Smooth muscle cell (in vitro differentiated cells): ENCODE measurements at regions not wholly inside any gene's neighbourhood (a gene's known extent, or its start where the extent isn't known, plus 50 kb on each side); places are given as distances from the start of the nearest gene placed in this dataset.

Experiments used
- DNase-seq: peaks from one replicate; lab custom pipeline; 2025; ENCODE audit not compliant: unreplicated experiment; lab: John Stamatoyannopoulos, UW
- H2AFZ ChIP-seq: fragments of 200-600 bp; sonication (generic); 2 replicates; pipeline ENCODE4 v1.6.0; 2016; ENCODE audit warnings: antibody characterized with exemption, low read depth, mild to moderate bottlenecking
- H3F3A ChIP-seq: fragments of 200-600 bp; sonication (generic); 2 replicates; pipeline ENCODE4 v1.6.0; 2017; ENCODE audit warnings: antibody characterized with exemption, low read depth
- H3K27ac ChIP-seq: fragments of 200-600 bp; sonication (generic); 2 replicates; pipeline ENCODE4 v1.5.1; 2016; ENCODE audit warnings: low read depth, mild to moderate bottlenecking
- H3K27me3 ChIP-seq: fragments of 200-600 bp; sonication (generic); 2 replicates; pipeline ENCODE4 v1.6.1; 2016; ENCODE audit warnings: low read depth, mild to moderate bottlenecking
- H3K36me3 ChIP-seq: fragments of 200-600 bp; sonication (generic); 2 replicates; pipeline ENCODE4 v1.5.1; 2016; ENCODE audit warnings: low read depth
- H3K4me1 ChIP-seq: fragments of 200-600 bp; sonication (generic); 2 replicates; pipeline ENCODE4 v1.5.1; 2016; ENCODE audit warnings: low read depth
- H3K4me2 ChIP-seq: fragments of 200-600 bp; sonication (generic); 2 replicates; pipeline ENCODE4 v1.6.0; 2016; ENCODE audit warnings: mild to moderate bottlenecking
- H3K4me3 ChIP-seq: fragments of 200-600 bp; sonication (generic); 2 replicates; pipeline ENCODE4 v1.5.1; 2016; ENCODE audit warnings: mild to moderate bottlenecking
- H3K79me2 ChIP-seq: fragments of 200-600 bp; sonication (generic); 2 replicates; pipeline ENCODE4 v1.6.0; 2016; ENCODE audit warnings: low read depth, mild to moderate bottlenecking
- H3K9ac ChIP-seq: fragments of 200-600 bp; sonication (generic); 2 replicates; pipeline ENCODE4 v1.6.0; 2016; ENCODE audit warnings: low read depth
- H3K9me3 ChIP-seq: fragments of 200-600 bp; sonication (generic); replicated peaks from 2 replicates; pipeline ENCODE4 v1.5.1; 2016; ENCODE audit warnings: low read depth
- H4K20me1 ChIP-seq: fragments of 200-600 bp; sonication (generic); 2 replicates; pipeline ENCODE4 v1.6.0; 2016; ENCODE audit warnings: low read depth
- WGBS: methylation state at CpG from one replicate; pipeline ENCODE4 v1.1.7; 2016; ENCODE audit warnings: low lambda C conversion rate; 5-methylcytosine and 5-hydroxymethylcytosine counted together
- TF ChIP-seq, protein P1 (sequence below): fragments of 200-600 bp; sonication (generic); IDR thresholded peaks from 2 replicates; pipeline ENCODE4 v1.5.1; 2017; ENCODE audit warnings: borderline replicate concordance, mild to moderate bottlenecking, antibody characterized with exemption; ENCODE audit not compliant: insufficient read depth, poor library complexity, severe bottlenecking

DNA sequence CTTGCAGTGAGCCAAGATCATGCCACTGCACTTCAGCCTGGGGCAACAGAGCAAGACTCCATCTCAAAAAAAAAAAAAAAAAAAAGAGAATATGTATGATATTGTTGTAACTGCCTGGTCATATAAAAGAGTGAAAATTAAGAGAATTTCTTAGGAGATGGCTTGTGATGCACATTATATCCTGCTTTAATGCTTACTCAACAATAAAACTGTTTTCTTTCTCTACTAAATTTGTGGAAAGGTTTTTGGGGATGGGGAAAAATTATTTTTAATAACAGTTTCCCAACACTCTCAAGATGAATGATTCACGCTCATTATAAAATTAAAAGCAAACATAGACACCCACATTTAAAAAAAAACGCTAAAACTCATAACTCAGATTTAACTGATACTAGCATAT, 1163.0 kb downstream of the SI start:
- no peaks in the 10 kb centered on the region for H3F3A ChIP-seq
- 92% methylated on average over 2 of the region's 2 CpGs for WGBS
- no peak overlapping the region for H2AFZ ChIP-seq
- H3K36me3 ChIP-seq = no peaks in the 10 kb centered on the region
- H3K4me1 ChIP-seq = no peaks in the 10 kb centered on the region
- no peak overlapping the region for H3K4me2 ChIP-seq
- H3K9ac ChIP-seq = no peak overlapping the region
- H3K79me2 ChIP-seq = no peaks in the 10 kb centered on the region
- H3K27me3 ChIP-seq = no peaks in the 10 kb centered on the region
- no peak overlapping the region for H3K27ac ChIP-seq
- TF ChIP-seq, protein P1, sequence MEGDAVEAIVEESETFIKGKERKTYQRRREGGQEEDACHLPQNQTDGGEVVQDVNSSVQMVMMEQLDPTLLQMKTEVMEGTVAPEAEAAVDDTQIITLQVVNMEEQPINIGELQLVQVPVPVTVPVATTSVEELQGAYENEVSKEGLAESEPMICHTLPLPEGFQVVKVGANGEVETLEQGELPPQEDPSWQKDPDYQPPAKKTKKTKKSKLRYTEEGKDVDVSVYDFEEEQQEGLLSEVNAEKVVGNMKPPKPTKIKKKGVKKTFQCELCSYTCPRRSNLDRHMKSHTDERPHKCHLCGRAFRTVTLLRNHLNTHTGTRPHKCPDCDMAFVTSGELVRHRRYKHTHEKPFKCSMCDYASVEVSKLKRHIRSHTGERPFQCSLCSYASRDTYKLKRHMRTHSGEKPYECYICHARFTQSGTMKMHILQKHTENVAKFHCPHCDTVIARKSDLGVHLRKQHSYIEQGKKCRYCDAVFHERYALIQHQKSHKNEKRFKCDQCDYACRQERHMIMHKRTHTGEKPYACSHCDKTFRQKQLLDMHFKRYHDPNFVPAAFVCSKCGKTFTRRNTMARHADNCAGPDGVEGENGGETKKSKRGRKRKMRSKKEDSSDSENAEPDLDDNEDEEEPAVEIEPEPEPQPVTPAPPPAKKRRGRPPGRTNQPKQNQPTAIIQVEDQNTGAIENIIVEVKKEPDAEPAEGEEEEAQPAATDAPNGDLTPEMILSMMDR = no peak
- DNase-seq = no peak
- H4K20me1 ChIP-seq = no peaks in the 10 kb centered on the region
- no peaks in the 10 kb centered on the region for H3K9me3 ChIP-seq
- no peak overlapping the region for H3K4me3 ChIP-seq

DNA sequence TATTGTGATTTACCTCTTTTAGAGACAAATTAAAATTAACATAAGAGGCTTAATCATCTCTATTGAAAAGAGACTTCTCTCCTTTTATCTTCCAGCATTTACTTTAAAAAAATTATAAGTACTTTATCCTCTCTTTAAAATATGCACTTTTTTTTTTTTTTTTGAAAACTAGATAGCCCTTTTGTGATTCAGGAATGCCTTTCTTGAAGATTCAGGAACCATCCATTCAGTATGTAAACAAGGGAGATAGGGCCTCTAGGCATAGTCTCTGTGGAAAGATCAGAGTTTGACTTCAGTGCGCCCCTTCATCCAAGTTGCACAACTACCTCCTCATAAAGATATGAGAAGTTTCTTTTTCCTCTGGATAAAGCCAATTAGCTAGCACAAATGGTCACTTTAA, 1163.7 kb downstream of the SI start:
- Histone ChIP-seq H3K79me2 (no peaks in the 10 kb centered on the region), H3K4me3 (no peak overlapping the region), H3K4me1 (no peaks in the 10 kb centered on the region), H3K9ac (no peak overlapping the region), H3K9me3 (no peaks in the 10 kb centered on the region), H3K36me3 (no peaks in the 10 kb centered on the region), H4K20me1 (no peaks in the 10 kb centered on the region), H3K27ac (no peak overlapping the region), H3K4me2 (no peak overlapping the region), H3F3A (no peaks in the 10 kb centered on the region), H3K27me3 (no peaks in the 10 kb centered on the region), H2AFZ (no peak overlapping the region)
- TF ChIP-seq, protein P1 = no peak
- WGBS = 58% methylated on average over 1 of the region's 1 CpG
- no peak for DNase-seq

DNA sequence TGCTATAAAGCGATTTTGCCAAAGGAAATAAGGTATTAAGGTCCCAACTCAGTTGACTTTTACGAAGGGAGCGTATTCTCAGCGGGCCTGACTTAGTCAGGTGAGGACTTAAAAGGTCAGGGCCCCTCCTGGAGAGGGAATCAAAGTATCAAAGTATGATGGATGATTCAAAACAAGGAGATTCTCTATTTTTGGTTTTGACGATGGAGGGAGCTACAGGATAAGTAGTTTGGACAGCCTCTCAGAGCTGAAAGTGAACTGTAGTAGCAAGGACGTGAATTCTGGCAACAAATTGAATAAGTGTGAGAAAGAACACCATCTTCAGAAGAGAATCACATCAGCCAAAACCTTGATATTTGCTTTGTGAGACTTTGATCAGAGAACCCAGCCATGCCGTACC, 1186.5 kb downstream of the SI start:
- H3K4me1 ChIP-seq = no peaks in the 10 kb centered on the region
- H3K79me2 ChIP-seq = no peaks in the 10 kb centered on the region
- no peaks in the 10 kb centered on the region for H3K27me3 ChIP-seq
- H3K27ac ChIP-seq = no peak overlapping the region
- H3F3A ChIP-seq = no peaks in the 10 kb centered on the region
- no peaks in the 10 kb centered on the region for H3K36me3 ChIP-seq
- H3K9me3 ChIP-seq = no peaks in the 10 kb centered on the region
- WGBS = 96% methylated on average over 7 of the region's 7 CpGs
- H3K4me2 ChIP-seq = no peak overlapping the region
- TF ChIP-seq, protein P1 = no peak
- no peak overlapping the region for H2AFZ ChIP-seq
- H3K9ac ChIP-seq = no peak overlapping the region
- H3K4me3 ChIP-seq = no peak overlapping the region
- H4K20me1 ChIP-seq = no peaks in the 10 kb centered on the region
- DNase-seq = no peak

DNA sequence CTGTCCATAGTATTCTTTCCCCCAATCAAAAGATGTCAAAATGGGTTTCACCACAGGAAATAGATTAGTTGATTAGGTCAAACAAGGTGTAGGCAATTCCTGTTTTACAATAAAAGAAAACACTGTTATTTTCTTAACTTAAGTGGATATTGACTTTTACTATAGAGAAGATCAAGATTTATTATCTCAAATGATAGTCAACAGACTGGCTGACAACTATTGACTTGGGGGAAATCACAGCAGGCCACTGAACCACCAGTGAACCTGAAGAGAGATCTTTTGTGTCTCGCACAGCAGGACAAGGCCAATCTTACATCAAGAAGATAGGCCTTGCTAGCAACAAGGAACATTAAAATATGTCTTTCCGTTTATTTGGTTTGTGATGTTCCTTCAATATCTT, 1187.6 kb downstream of the SI start:
- 97% methylated on average over 2 of the region's 2 CpGs for WGBS
- H3F3A ChIP-seq = no peaks in the 10 kb centered on the region
- H3K9ac ChIP-seq = no peak overlapping the region
- H2AFZ ChIP-seq = no peak overlapping the region
- no peaks in the 10 kb centered on the region for H4K20me1 ChIP-seq
- no peak for DNase-seq
- H3K9me3 ChIP-seq = no peaks in the 10 kb centered on the region
- TF ChIP-seq, protein P1 = no peak
- H3K36me3 ChIP-seq = no peaks in the 10 kb centered on the region
- no peaks in the 10 kb centered on the region for H3K79me2 ChIP-seq
- H3K4me2 ChIP-seq = no peak overlapping the region
- H3K4me3 ChIP-seq = no peak overlapping the region
- no peak overlapping the region for H3K27ac ChIP-seq
- no peaks in the 10 kb centered on the region for H3K27me3 ChIP-seq
- H3K4me1 ChIP-seq = no peaks in the 10 kb centered on the region
